HG03354 (cell line): ENCODE measurements at regions not wholly inside any gene's neighbourhood (a gene's known extent, or its start where the extent isn't known, plus 50 kb on each side); places are given as distances from the start of the nearest gene placed in this dataset.
"Not testable (repeated sequence)": the region's sequence is repeated elsewhere in the genome, so short reads cannot be mapped to it uniquely, and the experiment has no call there.

ENCODE experiments used
- ATAC-seq: cut with Tn5 transposase; IDR thresholded peaks from one replicate; pipeline ENCODE4 v1.9.1; 2021; ENCODE audit warnings: mild to moderate bottlenecking; ENCODE audit not compliant: unreplicated experiment, poor library complexity, severe bottlenecking

GRCh38 chr2:192577706-192578105 is 383.0 kb upstream of the TMEFF2 start:
- ATAC-seq, result no peak

GRCh38 chr2:192574552-192574951 is 379.8 kb upstream of the TMEFF2 start:
- no peak for ATAC-seq

GRCh38 chr2:192571636-192572035 is 376.9 kb upstream of the TMEFF2 start:
- ATAC-seq, result no peak

- no peak for ATAC-seq
These were observed 376.1 kb upstream of the TMEFF2 start for GRCh38 chr2:192570788-192571187.

- no peak for ATAC-seq
These were observed 372.1 kb upstream of the TMEFF2 start for GRCh38 chr2:192566863-192567262.

GRCh38 chr2:192560326-192560725 is 365.6 kb upstream of the TMEFF2 start:
- no peak for ATAC-seq

DNA sequence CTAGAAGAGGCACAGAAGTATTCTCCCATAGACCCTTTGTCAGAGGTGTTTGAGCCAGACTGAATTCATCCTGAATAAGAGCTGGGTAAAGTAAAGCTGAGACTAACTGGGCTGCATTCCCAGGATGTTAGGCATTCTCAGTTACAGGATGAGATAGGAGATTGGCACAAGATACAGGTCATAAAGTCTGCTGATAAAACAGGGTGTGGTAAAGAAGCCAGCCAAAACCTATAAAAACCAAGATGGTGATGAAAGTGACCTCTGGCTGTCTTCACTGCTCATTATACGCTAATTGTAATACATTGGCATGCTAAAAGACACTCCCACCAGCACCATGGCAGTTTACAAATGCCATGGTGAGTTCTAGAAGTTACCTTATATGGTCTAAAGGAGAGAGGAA is 364.9 kb upstream of the TMEFF2 start:
- ATAC-seq, result no peak

DNA sequence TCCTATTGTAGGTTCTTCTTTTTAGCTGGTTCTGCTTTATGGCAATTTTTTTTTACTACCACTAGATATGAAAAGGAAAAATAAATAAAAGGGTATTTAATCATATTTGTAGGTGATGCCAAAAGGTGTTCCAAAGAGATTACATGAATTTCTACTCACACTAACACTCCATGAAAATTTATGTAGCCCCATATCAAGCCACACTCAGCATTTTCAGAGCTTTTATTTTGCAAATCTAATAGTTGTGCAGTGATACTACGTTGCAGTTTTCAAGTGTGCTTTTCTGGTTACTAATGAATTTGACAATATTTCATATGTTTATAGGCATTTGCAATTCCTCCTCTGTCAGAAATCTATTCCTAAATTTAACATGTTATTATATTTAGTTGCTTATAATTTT is 363.9 kb upstream of the TMEFF2 start:
- no peak for ATAC-seq

DNA sequence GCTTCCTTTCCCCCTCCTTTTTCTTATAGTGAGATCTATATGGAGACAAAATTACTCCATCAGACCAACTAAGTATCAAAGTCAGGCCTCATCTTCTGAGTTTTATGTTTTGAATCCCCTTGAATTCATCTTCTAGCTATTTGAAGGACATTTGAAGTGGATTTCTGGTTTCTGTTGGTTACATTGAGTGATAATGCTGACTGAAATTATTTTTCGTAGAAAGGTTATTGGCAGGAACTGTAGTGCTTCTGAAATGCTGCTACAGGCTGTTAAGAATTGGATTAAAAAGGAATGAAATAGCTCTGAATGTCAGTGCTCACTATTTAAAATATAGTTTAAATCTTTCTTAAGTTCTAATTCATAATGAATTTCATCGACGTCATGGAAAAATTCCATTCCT is 361.0 kb upstream of the TMEFF2 start:
- no peak for ATAC-seq

GRCh38 chr2:192551760-192552159 is 357.0 kb upstream of the TMEFF2 start:
- ATAC-seq, result no peak

DNA sequence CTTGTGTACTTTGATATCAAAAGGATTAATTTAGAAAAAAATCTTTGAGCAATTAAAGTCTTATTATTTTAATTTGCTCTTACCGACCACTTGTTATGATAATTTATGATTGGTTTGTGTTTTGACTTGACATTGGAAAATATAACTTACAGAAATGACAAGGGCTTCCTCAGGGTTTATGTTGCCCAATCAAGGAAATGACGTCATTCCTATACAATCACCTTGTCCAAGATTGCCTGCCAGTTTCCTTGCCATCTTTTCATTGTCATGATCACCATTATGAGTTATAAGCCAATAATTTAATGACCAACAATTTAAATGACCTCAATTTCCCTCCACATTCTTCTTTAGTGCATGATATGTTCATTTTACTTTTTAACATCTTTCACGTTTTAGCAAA is 351.8 kb upstream of the TMEFF2 start:
- ATAC-seq, result no peak

DNA sequence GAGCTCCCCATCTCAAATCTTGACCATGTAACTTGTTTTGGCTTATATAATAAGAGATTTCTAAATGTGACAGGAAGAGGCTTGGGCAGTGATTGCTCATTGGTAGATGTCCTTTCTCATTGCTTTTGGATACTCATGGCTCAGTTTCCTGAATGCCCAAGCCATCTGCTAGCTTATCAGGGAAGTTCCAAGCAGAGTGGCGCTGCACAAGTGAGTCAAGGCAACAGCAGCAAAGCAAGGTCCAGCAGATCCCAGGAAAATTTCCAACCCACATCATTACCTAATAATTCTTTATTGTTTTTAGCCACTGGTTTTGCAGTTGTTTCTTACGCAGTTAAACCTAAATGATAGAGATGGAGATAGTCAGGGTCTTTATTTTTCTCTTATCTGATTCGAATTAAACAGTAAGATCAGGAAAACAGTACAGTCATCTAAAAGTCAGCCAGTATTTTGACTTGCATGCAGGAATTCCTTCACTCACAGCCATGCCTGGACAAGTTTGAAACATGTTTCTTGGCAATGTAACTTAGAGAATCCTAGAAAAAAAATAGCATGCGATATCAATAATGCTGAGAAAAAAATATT is 349.7 kb upstream of the TMEFF2 start:
- ATAC-seq, result no peak

DNA sequence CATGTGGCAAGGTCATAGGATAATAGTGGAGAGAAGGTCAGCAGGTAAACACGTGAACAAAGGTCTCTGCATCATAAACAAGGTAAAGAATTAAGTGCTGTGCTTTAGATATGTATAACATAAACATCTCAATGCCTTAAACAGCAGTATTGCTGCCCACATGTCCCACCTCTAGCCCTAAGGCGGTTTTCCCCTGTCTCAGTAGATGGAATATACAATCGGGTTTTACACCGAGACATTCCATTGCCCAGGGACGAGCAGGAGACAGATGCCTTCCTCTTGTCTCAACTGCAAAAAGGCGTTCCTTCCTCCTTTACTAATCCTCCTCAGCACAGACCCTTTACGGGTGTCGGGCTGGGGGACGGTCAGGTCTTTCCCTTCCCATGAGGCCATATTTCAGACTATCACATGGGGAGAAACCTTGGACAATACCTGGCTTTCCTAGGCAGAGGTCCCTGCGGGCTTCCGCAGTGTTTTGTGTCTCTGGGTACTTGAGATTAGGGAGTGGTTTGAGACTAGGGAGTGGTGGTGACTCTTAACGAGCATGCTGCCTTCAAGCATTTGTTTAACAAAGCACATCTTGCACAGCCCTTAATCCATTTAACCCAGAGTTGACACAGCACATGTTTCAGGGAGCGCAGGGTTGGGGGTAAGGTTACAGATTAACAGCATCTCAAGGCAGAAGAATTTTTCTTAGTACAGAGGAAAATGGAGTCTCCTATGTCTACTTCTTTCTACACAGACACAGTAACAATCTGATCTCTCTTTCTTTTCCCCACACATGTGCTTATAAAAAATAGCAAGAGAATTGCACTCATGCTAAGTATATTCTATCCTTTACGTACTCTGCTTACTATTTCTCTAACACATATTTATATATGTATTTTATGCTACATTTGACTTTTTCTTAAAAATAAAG is 347.7 kb upstream of the TMEFF2 start:
- ATAC-seq, result not testable (repeated sequence)

GRCh38 chr2:192539306-192539705 is 344.6 kb upstream of the TMEFF2 start:
- no peak for ATAC-seq

GRCh38 chr2:192536922-192537624 is 342.3 kb upstream of the TMEFF2 start:
- no peak for ATAC-seq

DNA sequence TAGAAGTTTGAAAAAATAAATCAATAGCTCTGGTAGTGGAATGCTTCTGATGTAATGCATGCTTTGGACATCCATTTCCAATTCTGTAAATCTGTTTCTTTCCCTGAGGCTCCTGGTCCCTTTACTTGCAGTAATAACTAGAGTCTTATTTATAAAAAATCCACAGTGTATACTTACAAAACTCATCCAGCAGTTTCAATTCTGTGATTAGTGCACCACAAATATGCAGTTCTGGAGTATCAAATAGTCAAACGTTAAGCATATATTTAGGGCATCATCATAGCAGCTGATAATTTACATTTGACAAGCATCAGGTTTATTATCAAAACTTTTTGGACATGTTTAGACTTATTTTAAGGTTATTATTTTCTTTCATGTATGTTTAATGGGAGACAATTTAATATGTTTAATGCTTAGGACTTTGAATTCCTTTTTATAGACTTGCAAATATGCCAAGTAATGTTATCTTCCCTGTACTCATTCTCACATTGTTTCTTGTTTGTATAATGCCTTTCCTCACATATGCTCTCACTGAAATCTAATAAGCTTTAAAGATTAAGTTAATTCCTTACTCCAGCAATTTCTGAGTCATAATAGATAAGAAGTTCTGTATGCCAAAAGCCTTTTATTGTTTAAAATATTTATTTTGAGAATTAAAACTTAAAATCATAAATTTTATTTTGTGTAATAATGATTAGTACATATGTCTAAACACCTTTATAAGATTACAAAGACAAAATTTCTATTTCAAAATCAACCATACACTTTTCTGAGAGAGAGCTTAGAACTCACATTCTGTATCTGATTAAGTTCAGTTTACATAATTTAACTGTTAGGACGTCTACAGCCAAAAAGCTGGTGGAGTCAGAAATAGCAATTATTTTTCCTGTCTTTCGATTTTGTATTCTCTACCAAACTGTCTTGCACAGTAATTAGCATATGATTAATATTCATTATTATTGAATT is 341.5 kb upstream of the TMEFF2 start:
- no peak for ATAC-seq

- ATAC-seq, result no peak
These were observed 339.3 kb upstream of the TMEFF2 start for GRCh38 chr2:192534072-192534471.

DNA sequence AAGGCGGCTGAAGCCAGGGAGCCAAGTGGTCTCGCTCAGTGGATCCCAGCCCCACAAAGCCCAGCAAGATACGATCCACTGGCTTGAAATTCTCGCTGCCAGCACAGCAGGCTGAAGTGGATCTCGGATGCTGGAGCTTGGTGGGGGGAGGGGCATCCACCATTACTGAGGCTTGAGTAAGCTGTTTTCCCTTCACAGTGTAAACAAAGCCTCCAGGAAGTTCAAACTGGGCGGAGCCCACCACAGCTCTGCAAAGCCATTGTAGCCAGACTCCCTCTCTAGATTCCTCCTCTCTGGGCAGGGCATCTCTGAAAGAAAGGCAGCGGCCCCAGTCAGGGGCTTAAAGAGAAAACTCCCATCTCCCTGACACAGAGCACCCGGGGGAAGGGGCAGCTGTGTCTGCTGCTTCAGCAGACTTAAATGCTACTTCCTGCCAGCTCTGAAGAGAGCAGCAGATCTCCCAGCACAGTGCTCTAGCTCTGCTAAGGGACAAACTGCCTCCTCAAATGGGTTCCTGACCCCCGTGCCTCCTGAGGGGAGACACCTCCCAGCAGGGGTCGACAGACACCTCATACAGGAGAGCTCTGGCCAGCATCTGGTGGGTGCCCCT is 330.0 kb upstream of the TMEFF2 start:
- ATAC-seq, result not testable (repeated sequence)

DNA sequence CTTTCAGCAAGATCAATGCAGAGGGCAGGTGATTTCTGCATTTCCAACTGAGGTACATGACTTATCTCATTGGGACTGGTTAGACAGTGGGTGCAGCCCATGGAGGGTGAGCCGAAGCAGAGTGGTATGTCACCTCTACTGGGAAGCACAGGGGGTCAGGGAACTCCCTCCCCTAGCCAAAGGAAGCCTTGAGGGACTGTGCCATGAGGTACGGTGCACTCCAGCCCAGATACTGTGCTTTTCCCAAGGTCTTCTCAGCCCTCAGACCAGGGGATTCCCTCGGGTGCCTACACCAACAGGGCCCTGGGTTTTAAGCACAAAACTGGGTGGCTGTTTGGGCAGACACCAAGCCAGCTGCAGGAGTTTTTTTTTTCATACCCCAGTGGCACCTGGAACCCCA is 329.5 kb upstream of the TMEFF2 start:
- not testable (repeated sequence) for ATAC-seq
